NAMALWA (cell line): ENCODE measurements at regions not wholly inside any gene's neighbourhood (a gene's known extent, or its start where the extent isn't known, plus 50 kb on each side); places are given as distances from the start of the nearest gene placed in this dataset.
"Not testable (repeated sequence)": the region's sequence is repeated elsewhere in the genome, so short reads cannot be mapped to it uniquely, and the experiment has no call there.

Experiments used
- DNase-seq: peaks from one replicate; pipeline ENCODE4 v3.0.0-alpha.2; 2015; ENCODE audit warnings: low spot score

DNA sequence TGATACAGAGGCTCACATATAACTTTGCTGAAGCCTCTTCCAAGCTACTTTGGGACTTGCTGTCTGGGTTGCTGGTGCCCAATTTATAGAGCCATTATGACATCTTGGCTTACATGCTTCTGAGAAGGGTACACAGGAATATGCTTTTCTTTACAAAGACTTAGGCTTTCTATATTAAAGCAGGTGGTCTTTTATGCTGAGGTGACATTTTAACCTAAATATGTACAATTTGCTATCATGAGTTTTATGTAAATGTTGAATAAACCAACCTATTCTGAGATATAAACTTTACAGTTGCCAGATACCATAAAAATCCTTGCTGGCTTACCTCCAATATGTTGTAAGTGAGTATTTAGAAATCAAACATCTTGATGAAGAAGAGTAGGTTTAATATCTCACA lies 509.2 kb upstream of the CHD1 start:
- DNase-seq = no peak

DNA sequence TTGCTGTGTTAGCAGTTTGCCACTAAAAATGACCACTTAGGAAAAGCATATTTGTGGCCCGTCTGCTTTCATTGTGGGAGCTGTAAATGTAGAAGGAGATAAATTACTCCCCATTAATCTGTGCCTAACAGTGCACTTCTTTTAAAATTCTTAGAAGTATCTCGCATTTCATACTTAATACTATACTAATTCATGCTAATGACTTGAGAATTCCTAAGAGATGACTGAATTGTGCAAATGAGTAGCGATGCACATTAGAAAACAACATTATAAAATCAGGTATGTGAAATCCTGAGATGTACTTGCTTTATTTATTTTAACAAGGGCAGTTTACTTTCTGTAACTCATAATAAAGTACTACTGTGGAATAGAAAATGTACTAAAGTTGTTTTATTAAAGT lies 494.6 kb upstream of the CHD1 start:
- DNase-seq = not testable (repeated sequence)

DNA sequence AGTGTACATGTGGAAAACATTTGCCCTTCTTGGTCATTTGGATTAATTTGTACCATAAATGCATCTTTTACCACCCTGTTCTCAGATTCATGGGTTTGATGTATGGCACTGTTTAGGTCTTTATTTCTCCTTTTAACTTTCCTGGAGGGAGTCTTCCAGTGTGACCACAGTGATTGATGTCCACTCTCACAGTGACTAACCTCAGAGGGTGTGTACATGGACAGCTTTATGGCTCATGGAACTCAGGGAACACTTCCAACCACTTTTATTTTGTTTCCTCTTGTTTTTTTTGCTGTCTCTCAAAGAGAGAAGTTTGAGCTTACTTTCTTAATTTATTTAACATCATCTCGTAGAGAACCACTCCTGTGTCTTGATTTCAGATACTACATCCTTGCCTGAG lies 489.8 kb upstream of the CHD1 start:
- not testable (repeated sequence) for DNase-seq

DNA sequence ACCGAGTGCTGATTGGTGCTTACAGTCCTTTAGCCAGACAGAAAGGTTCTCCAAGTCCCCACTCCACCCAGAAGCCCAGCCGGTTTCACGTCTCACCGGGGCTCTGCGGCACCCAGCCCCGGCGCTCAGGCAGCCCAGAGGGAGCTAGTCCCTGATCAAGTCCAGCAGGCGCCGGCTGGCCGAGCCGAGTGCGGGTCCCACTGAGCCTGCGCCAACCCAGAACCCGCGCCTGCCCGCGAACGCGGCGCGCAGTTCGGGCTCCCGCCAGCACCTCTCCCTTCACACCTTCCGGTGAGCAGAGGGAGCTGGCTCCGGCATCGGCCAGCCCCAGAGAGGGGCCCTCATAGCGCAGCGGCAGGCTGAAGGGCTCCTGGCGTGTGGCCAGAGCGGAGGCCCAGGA lies 481.6 kb upstream of the CHD1 start:
- not testable (repeated sequence) for DNase-seq

DNA sequence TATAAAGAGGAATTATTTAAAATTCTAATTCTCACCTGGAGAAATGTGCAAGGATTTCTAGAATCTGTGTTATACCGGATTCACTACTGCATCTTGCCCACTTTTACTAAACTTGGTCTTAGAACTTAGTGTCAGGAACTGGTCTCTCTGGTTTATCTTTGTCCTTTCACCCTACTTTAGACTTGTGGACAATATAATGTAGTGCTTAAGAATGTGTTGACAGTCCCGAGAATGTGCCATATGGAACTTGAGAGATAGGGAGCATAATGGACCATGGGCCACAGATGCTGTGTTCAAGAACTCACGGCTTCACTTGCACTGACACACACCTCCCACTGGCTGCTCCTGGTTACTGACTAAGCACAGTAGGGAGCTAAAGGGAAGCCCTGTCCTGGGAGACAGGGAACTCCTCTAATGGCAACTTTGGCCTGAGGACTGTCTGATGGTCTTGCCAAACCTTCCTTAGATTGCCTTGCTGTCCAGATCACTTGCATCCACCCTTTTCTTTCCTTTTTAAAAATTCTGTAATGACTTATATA lies 476.0 kb upstream of the CHD1 start:
- not testable (repeated sequence) for DNase-seq

DNA sequence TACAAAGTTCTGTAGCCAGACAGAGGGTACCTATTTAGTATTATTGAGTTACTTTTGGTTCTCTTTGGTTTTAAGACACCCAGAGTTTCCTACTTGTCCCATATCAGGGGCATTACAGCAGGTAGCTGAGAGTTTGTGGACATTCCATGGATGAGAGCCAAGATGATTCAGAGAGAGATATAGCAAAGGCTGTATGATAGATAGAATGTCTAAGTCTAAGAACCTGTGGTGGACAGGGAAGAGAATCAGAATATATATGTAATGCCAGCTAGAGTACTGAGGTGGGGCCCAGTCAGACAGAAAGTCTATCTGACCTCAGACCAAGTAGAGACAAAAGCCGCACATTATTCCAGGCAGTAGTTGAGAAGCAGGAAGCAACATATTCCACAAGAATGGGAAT lies 471.8 kb upstream of the CHD1 start:
- not testable (repeated sequence) for DNase-seq

DNA sequence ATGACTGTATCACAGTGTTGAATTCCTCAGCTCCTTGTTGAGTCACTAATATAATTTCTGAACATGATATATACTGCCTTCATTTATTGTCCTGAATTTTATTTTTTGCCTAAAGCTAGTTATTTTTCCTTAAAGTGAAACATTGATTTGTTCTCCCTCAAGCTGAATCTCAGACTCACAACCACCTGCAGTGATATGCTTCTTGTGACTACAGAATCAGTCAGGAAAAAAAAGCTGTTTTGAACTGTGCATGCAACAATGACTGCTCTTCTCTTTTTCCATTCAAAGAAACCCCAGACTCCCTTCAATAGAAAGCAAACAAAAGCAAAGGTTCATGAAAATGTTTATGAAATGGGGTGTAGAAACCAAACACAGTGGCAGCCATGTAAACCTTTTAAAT lies 470.2 kb upstream of the CHD1 start:
- no peak for DNase-seq

DNA sequence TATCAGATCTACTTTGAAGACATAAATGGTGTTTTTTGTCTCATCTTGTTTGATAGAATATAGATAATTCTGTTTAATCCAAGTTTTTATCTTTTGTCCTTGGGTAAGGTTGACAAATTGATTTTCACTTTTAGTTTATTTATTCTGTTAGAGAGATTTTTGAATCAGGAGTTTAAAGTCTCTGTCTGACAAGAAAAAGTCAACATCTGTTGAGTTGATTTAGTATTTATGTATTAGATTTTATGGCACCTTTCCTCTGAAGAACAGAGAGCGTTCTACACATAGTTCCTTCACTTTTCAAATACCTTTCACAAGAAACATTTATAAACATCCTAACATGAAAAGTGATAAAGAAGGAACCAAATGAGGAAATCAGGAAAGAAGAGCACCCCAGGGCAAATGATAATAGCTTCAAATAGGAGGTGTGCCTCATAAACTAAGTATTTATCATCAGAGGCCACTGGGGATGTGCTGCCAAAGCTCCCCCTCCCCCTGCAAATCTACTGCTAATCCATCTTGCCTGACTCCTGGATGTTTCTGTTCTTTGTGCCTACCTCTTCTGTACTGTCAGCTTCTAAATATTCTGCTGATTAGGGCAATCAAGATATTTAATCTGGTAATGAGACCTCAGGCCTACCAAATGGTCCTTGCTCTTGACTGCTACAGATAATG lies 457.7 kb upstream of the CHD1 start:
- no peak for DNase-seq

DNA sequence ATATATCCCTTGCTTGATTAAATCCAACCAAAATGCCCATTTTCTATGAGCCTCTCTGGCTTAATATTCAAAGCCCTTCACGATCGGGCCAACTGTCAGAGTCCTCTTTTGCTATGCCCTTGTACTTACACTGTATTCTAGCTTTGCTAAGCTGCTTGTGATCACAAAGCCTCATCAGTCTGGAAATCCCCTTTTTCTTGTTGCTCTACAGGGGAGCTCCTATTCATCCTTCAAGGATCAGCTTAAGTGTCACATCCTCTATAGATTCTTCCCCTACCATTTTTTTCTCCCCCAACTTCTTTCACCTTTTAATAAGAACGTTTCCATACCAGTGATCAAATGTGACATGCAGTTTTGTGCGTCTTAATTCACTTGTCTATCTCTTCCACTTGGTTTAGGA lies 450.4 kb upstream of the CHD1 start:
- DNase-seq = no peak

DNA sequence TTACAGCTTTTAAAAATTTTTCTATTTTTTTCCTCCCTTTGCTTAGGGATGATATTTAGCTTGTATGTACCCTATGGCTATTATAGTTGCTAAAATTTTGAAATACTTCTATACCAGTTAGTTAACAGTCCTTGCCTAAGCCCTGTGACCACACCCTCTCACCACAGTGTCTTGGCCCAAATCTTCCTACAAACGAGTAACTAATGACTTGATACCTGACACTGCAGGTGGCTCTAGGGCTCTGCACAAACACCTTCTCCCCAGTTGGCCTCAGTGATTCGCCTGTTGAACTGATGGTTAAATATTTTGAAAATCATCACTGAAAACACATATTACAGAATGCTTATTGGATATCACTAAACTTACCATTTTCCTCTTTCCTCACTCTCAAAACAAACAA lies 449.6 kb upstream of the CHD1 start:
- DNase-seq = no peak

DNA sequence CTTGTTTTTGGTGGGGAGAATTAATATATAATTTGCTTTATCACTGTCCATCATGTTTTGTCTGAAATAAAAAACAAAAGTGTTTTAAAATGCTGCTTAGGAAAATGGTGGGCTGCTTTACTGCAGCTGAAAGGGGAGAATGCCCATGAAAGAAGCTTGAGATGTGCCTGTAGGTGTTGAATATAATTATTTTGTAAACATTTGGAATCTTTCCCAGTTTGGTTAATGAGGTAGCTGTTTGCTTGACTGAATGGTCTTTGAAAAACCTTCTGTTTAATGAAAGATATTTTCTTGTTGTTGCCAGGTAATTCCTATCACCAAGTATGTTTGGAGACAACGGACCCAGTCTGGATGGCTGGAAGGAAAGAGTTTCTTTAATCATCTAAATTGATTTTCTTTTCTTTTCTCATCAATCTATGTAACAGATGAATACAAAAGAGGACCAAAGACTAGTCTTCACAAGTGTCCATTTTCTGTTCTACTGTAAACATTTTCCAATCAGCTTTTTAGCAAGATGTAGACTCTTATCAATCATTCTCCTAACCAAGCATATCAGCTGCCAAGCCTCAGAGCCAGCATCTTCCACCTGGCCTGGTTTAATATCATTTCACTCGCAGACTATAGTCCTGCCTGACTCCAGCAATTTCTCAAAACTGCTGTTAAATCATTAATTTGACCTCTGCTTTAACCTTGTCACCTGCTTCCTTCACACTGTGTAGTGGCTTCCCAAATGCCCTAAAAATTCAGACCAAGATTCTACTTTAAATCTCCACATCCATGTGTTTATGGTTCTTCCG lies 441.2 kb upstream of the CHD1 start:
- no peak for DNase-seq

DNA sequence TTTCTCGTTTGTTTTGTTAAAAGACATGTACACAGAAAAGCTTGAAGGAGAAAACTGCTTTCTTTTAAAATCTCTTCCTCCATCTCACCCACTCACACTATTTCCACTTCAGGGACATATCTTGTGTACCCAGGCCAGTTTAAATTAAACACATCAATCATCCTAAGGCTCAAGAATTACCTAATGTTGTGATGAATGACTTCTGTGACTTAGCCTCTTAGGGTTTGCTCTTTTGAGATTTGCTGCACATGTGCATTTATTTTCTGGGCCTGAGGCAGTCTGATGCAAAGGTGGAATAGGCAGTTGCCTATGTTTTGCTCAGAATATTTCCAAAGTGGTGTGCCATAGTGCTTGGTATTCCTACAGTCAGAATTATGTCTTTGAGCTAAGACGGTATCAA lies 439.9 kb upstream of the CHD1 start:
- DNase-seq = no peak

DNA sequence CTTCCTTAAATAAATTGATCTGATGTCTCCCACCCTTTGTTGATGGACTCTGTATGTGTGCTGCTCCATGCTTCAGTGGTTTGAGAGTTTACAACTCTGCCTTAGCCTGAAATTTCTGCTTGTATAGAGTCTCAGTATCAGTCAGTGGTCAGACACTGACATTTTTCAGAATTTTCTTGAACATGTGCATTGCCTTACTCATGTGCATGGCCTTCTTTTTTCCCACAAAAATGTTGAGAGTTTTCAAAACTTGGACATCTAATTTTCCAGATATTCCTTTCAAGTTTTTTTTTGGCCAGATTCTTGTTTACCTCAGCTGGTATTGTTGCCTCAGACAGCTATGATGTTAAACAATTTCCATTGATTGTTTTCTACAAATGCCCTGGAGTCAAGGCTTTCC lies 427.1 kb upstream of the CHD1 start:
- DNase-seq = no peak

DNA sequence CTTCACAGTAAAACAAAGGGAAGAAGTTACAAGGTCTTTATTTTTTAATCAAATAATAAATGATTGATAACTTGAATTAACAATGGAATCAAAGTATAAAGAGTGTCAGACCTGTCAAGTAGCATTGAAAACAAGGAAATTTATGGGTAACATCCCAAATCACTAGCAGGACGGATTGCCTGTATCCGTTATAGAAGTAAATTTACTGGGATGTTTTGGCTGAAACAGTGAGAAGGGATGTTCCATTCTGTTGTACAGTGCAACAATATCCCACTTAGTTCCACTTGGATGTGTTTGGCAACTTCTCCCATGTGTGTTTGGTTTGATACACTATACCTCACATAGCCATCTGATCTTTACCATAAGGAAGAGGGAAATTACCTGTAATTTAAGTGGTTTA lies 421.0 kb upstream of the CHD1 start:
- no peak for DNase-seq

DNA sequence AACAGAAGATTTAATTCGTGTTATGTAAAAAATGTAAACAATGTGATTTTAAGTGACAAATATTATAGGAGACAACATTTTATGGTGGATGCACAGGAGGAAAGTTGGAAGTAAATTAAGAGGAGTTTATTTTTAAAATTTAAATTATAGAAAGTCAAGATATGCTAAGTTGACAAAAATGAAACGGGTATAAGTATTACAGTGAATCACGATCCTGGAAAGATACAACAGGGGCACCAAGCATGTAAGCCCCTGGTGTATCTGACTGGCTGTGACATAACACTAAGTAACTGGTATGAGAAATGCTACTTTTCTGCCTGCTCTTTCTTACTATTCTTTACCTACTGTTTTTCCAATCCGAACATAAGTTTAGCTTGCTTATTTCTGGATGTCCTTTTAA lies 419.8 kb upstream of the CHD1 start:
- no peak for DNase-seq

DNA sequence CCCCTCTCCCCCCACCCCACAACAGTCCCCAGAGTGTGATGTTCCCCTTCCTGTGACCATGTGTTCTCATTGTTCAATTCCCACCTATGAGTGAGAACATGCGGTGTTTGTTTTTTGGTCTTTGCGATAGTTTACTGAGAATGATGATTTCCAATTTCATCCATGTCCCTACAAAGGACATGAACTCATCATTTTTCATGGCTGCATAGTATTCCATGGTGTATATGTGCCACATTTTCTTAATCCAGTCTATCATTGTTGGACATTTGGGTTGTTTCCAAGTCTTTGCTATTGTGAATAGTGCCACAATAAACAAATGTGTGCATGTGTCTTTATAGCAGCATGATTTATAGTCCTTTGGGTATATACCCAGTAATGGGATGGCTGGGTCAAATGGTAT lies 411.0 kb upstream of the CHD1 start:
- DNase-seq = not testable (repeated sequence)

DNA sequence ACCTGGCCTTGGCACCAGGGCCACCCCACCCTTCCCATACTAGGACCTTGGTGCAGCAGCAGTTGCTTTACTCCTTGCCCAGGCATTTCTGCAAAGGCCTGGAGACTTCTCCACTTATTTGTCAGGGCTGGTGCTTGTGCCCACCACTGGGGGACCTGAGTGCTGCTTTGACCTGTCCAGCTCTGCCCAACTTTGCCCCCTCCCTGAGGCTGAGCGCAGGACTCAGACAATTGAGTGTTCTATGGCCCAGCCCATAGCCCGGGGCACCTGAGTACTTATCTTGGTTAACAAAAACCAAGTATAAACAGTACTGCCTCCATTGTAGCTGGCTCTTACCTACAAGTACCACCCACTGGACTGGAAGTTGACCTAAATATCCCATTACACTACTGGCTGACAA lies 406.1 kb upstream of the CHD1 start:
- no peak for DNase-seq

DNA sequence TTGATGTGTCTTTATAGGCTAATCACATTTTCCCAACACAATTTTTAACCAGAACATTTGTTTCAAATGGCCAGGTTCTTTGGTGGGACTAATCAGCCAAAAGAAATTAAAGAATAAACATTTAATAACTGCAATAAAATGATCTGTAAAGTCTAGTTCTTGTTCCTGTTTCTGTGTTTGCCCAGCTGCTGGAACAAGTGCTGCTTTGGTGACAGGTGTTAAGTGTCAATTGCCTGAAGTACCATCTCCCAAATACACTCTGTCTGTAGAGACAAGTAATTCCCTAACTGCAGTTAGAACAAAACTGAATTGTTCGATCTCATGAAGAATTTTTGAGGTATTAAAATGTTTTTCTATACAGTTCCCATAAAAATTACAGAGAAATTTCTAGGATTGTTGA lies 402.3 kb upstream of the CHD1 start:
- DNase-seq = no peak

DNA sequence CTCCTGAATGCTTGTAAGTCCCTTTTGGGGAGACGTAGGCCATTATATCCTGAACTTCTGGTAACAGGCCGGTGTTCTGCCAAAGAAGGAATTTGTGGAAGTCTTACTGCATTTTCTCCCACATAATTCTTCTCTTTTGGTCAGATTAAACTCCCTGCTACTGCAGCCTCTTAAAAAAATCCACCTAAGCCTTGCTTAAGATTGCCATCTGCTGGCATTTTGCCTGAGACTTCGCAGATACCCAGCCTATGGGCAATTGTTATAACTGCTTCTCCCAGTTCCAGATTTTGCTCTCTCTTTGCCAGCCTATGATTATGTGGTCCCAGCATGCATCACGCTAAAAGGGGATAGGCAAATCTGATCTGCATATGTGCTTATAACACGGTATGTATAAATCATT lies 391.6 kb upstream of the CHD1 start:
- peak; percentile 8 for DNase-seq

DNA sequence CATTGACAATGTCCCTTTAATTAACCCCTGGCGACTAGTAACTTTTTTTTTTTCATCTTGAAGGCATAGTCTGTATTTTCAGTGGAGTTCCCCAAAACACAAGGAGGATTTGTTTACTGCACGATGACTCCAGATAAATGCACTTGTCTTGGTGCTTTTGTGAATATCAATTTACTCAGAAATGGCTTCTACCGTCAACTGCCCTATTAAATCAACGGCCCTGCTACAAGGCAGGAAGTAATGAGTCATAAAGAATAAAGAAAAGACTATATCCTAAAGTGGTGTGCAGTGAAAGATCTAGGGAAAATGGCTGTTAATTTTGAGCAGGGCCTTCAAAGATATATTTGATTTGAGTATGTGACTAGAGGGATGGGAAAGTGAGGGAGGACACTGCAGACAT lies 388.3 kb upstream of the CHD1 start:
- DNase-seq = no peak

DNA sequence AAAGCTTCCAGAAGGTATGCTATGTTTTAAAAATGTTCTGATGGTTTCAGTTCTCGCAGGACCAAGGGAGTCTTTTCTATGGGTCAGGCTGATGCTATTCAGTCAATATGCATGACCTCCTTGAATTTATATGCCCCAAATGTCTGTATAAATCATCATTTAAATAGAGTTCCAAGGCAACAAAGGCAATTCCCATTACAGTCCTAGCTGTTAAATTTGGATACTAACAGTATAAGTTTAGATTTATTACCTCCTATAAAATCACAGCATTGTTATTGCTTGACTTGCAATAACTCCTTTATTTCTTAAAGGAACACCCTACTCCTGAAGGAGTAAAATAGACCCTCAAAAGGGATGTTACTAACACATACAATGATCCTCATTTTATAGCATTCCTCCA lies 387.7 kb upstream of the CHD1 start:
- DNase-seq = no peak

DNA sequence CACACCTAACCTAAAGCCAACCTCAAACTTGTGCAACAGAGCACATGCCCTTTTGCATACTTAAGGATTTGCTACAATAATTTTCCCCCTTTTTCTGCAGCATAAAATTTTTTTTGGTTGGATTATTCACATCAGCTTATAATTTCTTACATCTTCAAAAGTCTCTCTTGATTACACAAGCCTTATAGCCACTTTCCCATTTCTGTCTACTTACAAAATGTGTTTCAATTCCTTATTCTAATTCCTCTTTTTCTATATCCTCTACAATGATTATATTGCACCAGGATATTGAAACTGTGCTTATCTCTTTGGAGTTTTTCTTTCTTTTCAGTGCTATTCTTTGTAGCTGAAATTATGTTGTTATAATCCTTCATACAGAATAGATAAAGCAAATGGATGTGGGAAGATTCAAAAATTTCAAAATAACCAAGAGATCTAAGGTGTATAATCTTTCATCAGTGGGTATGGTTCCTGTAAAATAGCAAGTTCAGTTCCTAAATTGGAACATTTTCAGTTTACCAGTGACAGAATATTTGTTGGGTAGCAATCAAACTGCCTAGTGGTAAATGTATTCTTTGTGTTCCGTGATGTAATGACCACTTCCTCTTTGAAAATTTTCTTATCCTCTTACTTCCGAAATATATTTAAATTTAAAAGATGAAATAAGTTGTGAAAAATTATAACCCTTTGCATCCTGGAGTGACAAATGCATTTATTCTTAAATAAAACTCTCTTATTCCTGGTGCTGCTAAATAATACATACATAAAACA lies 386.8 kb upstream of the CHD1 start:
- no peak for DNase-seq

DNA sequence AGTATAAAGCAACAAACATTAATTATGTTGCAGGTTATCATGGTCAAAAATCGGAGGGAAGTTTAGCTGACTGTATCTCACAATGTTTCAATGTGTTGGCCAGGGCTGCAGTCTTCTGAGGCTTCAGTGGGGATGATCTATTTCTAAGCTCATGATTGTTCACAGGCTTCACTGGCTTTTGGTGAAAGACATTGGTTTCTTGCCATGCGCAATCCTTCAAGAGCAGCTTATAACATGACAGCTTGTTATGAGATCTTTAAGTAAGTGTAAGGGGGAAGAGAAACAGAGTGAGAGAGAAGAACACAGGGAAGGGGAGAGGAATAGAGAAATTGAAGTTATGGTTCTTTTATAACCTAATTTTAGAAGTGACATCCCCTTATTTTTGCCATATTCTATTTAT lies 385.9 kb upstream of the CHD1 start:
- no peak for DNase-seq
